GM12878 (cell line): ENCODE measurements at regions not wholly inside any gene's neighbourhood (a gene's known extent, or its start where the extent isn't known, plus 50 kb on each side); places are given as distances from the start of the nearest gene placed in this dataset.

ENCODE experiments used
- ATAC-seq: fragments of 200-7000 bp; cut with Tn5 transposase; 3 replicates; pipeline ENCODE4 v1.9.1; 2020; ENCODE audit warnings: mild to moderate bottlenecking, moderate library complexity
- BruUV-seq: library from RNA; stranded (reverse); fragments of 400-500 nt; replicated peaks from 2 replicates; lab custom pipeline; 2021; lab: Mats Ljungman, UMichigan
- CTCF ChIA-PET: fragments of 300-600 bp; sonication (Branson Sonifier 250); formaldehyde crosslinking; extraction: SDS; loops from one replicate; lab custom pipeline; 2021; ENCODE audit warnings: inconsistent platforms; lab: Yijun Ruan, JAX
- POLR2A ChIA-PET: fragments of 350-600 bp; formaldehyde crosslinking; extraction: SDS; loops from one replicate; lab custom pipeline; 2021; ENCODE audit warnings: inconsistent platforms; lab: Charles Lee
- RAD21 ChIA-PET: fragments of 300-600 bp; sonication (Branson Sonifier 250); formaldehyde crosslinking; loops from one replicate; lab custom pipeline; 2023; ENCODE audit warnings: antibody characterized with exemption; ENCODE audit not compliant: unreplicated experiment; lab: Charles Lee
- SMC1A ChIA-PET: fragments of 300-600 bp; sonication (Branson Sonifier 250); formaldehyde crosslinking; loops from one replicate; lab custom pipeline; 2023; ENCODE audit not compliant: unreplicated experiment, uncharacterized antibody; lab: Charles Lee
- DNase-seq: peaks from one replicate; pipeline ENCODE4 v3.0.0-alpha.2; 2011; ENCODE audit warnings: low read depth, low spot score
- FAIRE-seq: peaks from 3 replicates; lab custom pipeline; 2011; peaks lifted over from hg19 to GRCh38; lab: Jason Lieb, UNC
- H2AFZ ChIP-seq: 2 replicates; pipeline ENCODE4 v1.6.0; 2011; ENCODE audit warnings: low read depth, low read length, control low read depth; ENCODE audit not compliant: control insufficient read depth
- H3K27ac ChIP-seq: 2 replicates; pipeline ENCODE4 v1.5.1; 2011; ENCODE audit warnings: control low read depth; ENCODE audit not compliant: control insufficient read depth, insufficient read depth
- H3K27me3 ChIP-seq, 2 experiments: replicated peaks in 1 of 2; 2 replicates each; pipeline versions ENCODE4 v1.6.0 to v1.6.1; 2011; ENCODE audit warnings: low read length in 1 of 2; ENCODE audit not compliant: control insufficient read depth in 2 of 2, insufficient read depth in 2 of 2
- H3K36me3 ChIP-seq, 2 experiments: 2 replicates each; pipeline ENCODE4 v1.5.1; 2011; ENCODE audit warnings: low read length in 1 of 2; ENCODE audit not compliant: control insufficient read depth in 2 of 2, insufficient read depth in 2 of 2
- H3K4me1 ChIP-seq: 2 replicates; pipeline ENCODE4 v1.6.1; 2011; ENCODE audit warnings: mild to moderate bottlenecking, low read length, moderate library complexity, mixed read lengths; ENCODE audit not compliant: control insufficient read depth, insufficient read depth
- H3K4me2 ChIP-seq: 2 replicates; pipeline ENCODE4 v1.6.0; 2011; ENCODE audit warnings: control low read depth; ENCODE audit not compliant: control insufficient read depth, insufficient read depth
- H3K4me3 ChIP-seq: fragments of 200-600 bp; sonication (generic); 2 replicates; pipeline ENCODE4 v1.5.1; 2016
- H3K79me2 ChIP-seq: 2 replicates; pipeline ENCODE4 v1.6.0; 2011; ENCODE audit warnings: low read length; ENCODE audit not compliant: control insufficient read depth, insufficient read depth
- H3K9ac ChIP-seq: 2 replicates; pipeline ENCODE4 v1.8.0; 2011; ENCODE audit warnings: low read length, control low read depth, mixed read lengths; ENCODE audit not compliant: control insufficient read depth, insufficient read depth
- H3K9me3 ChIP-seq: replicated peaks from 3 replicates; pipeline ENCODE4 v1.5.1; 2011; ENCODE audit warnings: mild to moderate bottlenecking, low read length; ENCODE audit not compliant: control insufficient read depth, insufficient read depth
- H4K20me1 ChIP-seq: 2 replicates; pipeline ENCODE4 v1.6.0; 2011; ENCODE audit not compliant: control insufficient read depth, insufficient read depth
- CEBPB ChIP-seq, 2 experiments: fragments of 150-350 bp in 1 of 2; IDR thresholded peaks; 2 replicates each; pipeline ENCODE4 v1.6.1; 2012 to 2014; ENCODE audit warnings: low read depth in 2 of 2, low read length in 2 of 2, borderline replicate concordance in 1 of 2, inconsistent platforms in 1 of 2
- GATAD2B ChIP-seq: fragments of 450-650 bp; conservative IDR thresholded peaks from 2 replicates; pipeline ENCODE4 v1.6.1; 2017; ENCODE audit warnings: low read depth, mild to moderate bottlenecking, moderate library complexity
- IRF3 ChIP-seq: fragments of 450-650 bp; IDR thresholded peaks from 2 replicates; pipeline ENCODE4 v1.6.1; 2014; ENCODE audit warnings: mild to moderate bottlenecking
- MTA2 ChIP-seq: fragments of 450-650 bp; IDR thresholded peaks from 2 replicates; pipeline ENCODE4 v1.6.1; 2016; ENCODE audit warnings: low read depth, mild to moderate bottlenecking, moderate library complexity
- MTA3 ChIP-seq: IDR thresholded peaks from 2 replicates; pipeline ENCODE4 v1.6.1; 2012; ENCODE audit warnings: low read length, inconsistent platforms, borderline replicate concordance
- PKNOX1 ChIP-seq: fragments of 450-650 bp; IDR thresholded peaks from 2 replicates; pipeline ENCODE4 v1.6.1; 2016; ENCODE audit warnings: mild to moderate bottlenecking
- RELA ChIP-seq: fragments of 450-650 bp; IDR thresholded peaks from 2 replicates; pipeline ENCODE4 v1.8.0; 2014; ENCODE audit warnings: borderline replicate concordance; ENCODE audit not compliant: partially characterized antibody
- SMAD1 ChIP-seq: fragments of 450-650 bp; IDR thresholded peaks from 2 replicates; pipeline ENCODE4 v1.6.1; 2018; ENCODE audit warnings: mild to moderate bottlenecking, low read depth; ENCODE audit not compliant: partially characterized antibody
- ZNF207 ChIP-seq: fragments of 450-650 bp; IDR thresholded peaks from 2 replicates; pipeline ENCODE4 v1.6.1; 2014; ENCODE audit warnings: antibody characterized with exemption, mild to moderate bottlenecking, borderline replicate concordance
- WGBS: methylation state at CpG from one replicate; pipeline ENCODE4 v1.1.6; 2016; ENCODE audit warnings: low lambda C conversion rate; ENCODE audit not compliant: insufficient replicate concordance, insufficient coverage; ENCODE audit errors: missing lambda C conversion rate; 5-methylcytosine and 5-hydroxymethylcytosine counted together
- in situ Hi-C: fragments of 300-500 bp; cut with MboI; formaldehyde crosslinking; loops from 9 replicates; pipeline ENCODE4 v1.14.3; 2018; ENCODE audit warnings: mixed read lengths
- intact Hi-C: fragments of 100-400 bp; cut with micrococcal nuclease; formaldehyde crosslinking; loops from one replicate; pipeline ENCODE4 v1.14.2; 2022; ENCODE audit not compliant: unreplicated experiment

- ChIA-PET SMC1A (no interaction called here), CTCF (no interaction called here), POLR2A (no interaction called here), RAD21 (no interaction called here)
- no peaks in the 10 kb centered on the region for H3K79me2 ChIP-seq
- no peaks in the 10 kb centered on the region for H3K27me3 ChIP-seq
- intact Hi-C loops = no loop called here
- TF ChIP-seq RELA (no peak), ZNF207 (no peak), MTA2 (no peak), GATAD2B (no peak), CEBPB (IDR thresholded peaks at IDR 0.05; ENCODE audit: borderline replicate concordance in 1 of 2, low read depth in 2 of 2, low read length in 2 of 2) (no peak), SMAD1 (no peak), IRF3 (no peak), MTA3 (no peak), PKNOX1 (no peak)
- in situ Hi-C loops = no loop called here
- H3K27ac ChIP-seq = no peak overlapping the region
- no peaks in the 10 kb centered on the region for H3K36me3 ChIP-seq
- no peak for DNase-seq
- H3K4me2 ChIP-seq = no peak overlapping the region
- H3K9me3 ChIP-seq = no peaks in the 10 kb centered on the region
- H3K4me3 ChIP-seq = no peak overlapping the region
- no peaks in the 10 kb centered on the region for H4K20me1 ChIP-seq
- no peak for FAIRE-seq
- no peak overlapping the region for H3K9ac ChIP-seq
- no TSS peak for BruUV-seq
- WGBS = 3% methylated on average over 2 of the region's 2 CpGs
- H2AFZ ChIP-seq = no peak overlapping the region
- no peaks in the 10 kb centered on the region for H3K4me1 ChIP-seq
- no peak for ATAC-seq
Measured at GRCh38 chr12:59867689-59868088, 271.9 kb downstream of the SLC16A7 start.
